ENCODE measurements at regions not wholly inside any gene's neighbourhood (a gene's known extent, or its start where the extent isn't known, plus 50 kb on each side); places are given as distances from the start of the nearest gene placed in this dataset.

GRCh38 chr2:142724713-142725349 is 152.6 kb upstream of the KYNU start:
- TF ChIP-seq CTCF (IDR thresholded peaks at IDR 0.05; ENCODE audit: low read depth, low read length, poor library complexity, severe bottlenecking) = no peak
- no peak for TF ChIP-seq EZH2phosphoT487 (IDR thresholded peaks at IDR 0.05; ENCODE audit: borderline replicate concordance, low read length)

All from DOHH2 (cell line).